Urinary bladder (tissue), 3 donors: ENCODE measurements at regions not wholly inside any gene's neighbourhood (a gene's known extent, or its start where the extent isn't known, plus 50 kb on each side); places are given as distances from the start of the nearest gene placed in this dataset.

Source experiments
- DNase-seq: peaks from one replicate; pipeline ENCODE4 v3.0.0-alpha.2; 2015; ENCODE audit errors: extremely low spot score
- H3K27ac ChIP-seq: one replicate; pipeline ENCODE4 v1.5.1; 2013; ENCODE audit warnings: low read depth, mild to moderate bottlenecking, moderate library complexity
- H3K36me3 ChIP-seq: one replicate; pipeline ENCODE4 v1.6.1; 2013; ENCODE audit warnings: mild to moderate bottlenecking, moderate library complexity; ENCODE audit not compliant: insufficient read depth
- H3K4me1 ChIP-seq: one replicate; pipeline ENCODE4 v1.6.1; 2013; ENCODE audit warnings: mild to moderate bottlenecking, moderate library complexity; ENCODE audit not compliant: insufficient read depth
- H3K4me3 ChIP-seq: one replicate; pipeline ENCODE4 v1.5.1; 2013; ENCODE audit warnings: low read depth, low read length
- WGBS: extraction: QIAGEN DNeasy Blood & Tissue Kit; methylation state at CpG from one replicate; pipeline ENCODE4 v1.1.7; 2013; 5-methylcytosine and 5-hydroxymethylcytosine counted together
- donor health status: healthy with polysubstance abuse.
- donor health status: healthy.

DNA sequence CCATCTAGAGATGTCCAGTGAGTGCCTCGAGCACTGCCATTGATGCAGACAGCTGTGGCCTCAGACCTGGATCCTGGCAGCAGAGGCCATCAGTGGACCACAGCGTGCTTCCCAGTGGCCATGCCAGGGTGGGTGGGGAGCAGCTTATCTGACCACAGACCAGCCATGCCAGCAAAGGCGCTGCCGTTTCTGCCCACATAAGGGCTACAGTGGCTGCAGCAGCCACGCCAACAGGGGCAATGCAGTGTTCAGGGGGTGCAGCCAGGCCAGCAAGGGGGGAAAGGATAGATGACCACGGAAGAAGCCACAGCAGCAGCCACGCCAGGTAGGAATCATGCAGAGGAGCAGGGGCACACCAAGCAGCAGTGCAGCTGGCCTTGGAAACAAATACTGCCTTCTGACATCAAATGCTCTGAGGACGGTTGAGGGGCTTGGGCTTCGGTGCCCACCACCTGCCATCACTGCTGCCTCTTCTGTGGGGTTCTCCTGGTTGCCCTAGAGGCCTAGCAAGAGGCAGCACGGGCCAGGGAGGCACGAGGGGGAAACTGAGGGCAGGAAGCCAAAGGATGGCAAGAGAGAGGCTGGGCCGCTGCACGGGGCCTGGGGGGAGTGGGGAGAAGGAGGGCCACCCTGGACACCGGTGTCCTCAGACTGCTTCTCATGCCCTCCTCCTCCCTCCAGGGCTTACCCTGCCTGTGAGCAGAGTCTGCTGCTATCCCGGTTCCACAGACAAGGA, 94.7 kb upstream of the RUNX3 start:
- Histone ChIP-seq H3K4me3 (no peak overlapping the region), H3K36me3 (no peaks in the 10 kb centered on the region), H3K27ac (no peak overlapping the region), H3K4me1 (no peaks in the 10 kb centered on the region)
- DNase-seq = no peak
- 83% methylated on average over 15 of the region's 15 CpGs for WGBS

DNA sequence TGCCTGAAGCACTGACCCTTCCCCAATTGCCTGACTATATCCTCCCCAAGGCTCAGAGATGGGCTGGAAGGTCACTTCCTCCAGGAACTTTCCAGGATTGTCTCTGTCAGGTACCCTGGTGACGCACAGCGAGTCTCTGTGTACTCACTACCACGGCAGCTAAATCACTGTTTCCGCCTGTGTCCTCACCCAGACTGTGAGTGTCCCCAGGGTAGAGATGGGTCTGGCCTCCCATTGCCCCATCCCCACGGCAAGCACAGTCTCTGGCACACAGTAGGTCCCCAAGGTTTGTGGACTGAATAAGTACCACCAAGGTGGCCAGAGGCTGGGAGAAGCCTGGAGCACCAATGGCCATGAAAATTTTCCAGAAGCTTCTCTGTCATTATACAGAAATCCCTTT, 93.8 kb upstream of the RUNX3 start:
- Histone ChIP-seq H3K4me1 (no peaks in the 10 kb centered on the region), H3K36me3 (no peaks in the 10 kb centered on the region), H3K4me3 (no peak overlapping the region), H3K27ac (no peak overlapping the region)
- WGBS = 92% methylated on average over 5 of the region's 5 CpGs
- DNase-seq = no peak

DNA sequence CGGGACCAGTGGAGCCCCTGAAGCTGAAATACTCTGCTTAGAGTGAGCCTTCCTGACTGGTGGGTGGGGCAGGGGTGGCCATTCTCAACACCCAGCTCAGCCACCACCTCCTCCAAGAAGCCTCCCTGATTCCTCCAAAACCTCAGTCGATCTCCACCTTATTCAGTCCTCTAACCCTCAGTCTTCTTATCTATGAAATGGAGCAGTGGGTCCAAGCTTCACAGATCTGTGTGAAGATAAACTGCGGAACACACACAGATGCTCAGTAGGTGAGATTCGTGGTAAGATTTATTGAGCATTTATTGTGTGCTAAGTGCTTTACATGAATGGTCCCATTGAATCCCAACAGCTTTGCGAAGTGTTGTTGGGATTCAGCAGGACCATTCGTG, 93.1 kb upstream of the RUNX3 start:
- no peaks in the 10 kb centered on the region for H3K4me1 ChIP-seq
- H3K27ac ChIP-seq = no peak overlapping the region
- H3K4me3 ChIP-seq = no peak overlapping the region
- WGBS = 76% methylated on average over 6 of the region's 6 CpGs
- DNase-seq = no peak
- H3K36me3 ChIP-seq = no peaks in the 10 kb centered on the region

DNA sequence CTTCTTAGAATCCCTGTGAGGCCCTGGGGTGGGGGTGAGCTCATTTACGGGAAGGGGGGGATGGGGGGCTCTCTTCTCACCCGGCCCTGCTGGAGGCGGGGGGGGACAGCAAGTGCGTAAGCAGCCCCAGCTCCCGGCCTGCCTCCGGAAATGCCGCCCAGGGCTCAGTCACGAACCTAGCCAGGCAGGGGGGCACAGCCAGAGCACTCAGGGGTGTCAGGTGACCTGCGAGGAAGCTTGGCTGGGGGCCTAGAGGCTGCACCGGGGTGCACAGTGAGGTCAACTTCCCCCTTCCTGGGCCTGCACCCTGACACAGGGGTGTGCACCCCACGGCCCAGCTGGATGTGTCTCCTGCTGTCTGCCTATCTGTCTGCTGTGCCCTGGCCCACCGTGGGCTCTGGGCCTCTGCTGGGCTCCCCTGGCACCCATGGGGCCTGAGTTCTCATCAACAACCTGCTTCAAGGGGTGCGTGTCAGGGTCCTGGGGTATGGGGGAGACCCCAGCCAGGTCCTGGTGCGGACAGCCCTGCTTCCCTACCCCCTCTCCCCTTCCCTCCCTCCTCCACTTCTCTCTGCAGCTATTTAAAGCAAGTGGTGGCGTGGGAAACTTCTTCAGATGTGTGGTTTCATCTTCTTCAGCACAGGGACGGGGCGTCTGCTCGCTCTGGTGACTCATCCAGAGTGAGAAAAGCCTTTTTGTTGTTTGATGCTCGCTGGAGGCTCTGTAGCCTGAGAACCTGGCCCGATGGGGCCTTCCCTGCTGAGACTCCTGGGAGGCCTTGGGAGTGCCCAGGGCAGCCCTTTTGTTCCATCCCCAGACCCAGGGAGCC, 92.5 kb upstream of the RUNX3 start:
- no peak overlapping the region for H3K27ac ChIP-seq
- WGBS = 20% methylated on average over 20 of the region's 20 CpGs

DNA sequence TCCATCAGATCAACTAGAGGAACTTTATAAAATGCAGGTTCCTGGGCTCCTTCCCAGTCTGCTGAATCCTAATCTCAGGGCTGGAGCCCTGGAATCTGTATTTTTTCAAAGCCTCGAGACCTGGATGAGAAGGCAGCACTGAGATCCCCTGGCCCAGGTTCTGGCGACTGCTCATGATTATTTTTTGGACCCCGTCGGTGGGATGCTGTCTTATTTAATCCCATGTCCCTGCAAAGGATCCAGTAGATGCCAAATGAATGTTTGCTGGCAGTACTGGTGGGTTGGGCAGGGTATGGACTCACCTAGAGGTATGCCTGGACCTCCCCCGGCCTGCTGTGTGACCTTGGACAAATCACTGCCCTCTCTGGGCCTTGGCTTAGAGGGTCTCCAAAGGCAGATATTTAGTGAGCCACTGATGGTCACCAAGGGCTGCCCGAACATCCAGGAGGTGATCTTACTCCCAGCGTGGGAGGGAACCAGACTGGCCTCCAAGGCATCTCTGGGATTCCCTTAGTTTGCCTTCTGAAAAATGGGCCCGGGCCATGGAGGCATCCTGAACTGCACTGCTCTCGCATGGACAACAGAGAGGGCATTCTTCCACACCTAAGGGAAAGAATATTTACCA, 91.6 kb upstream of the RUNX3 start:
- H3K27ac ChIP-seq = no peak overlapping the region
- 84% methylated on average over 9 of the region's 9 CpGs for WGBS
- H3K4me3 ChIP-seq = no peak overlapping the region
- H3K36me3 ChIP-seq = no peaks in the 10 kb centered on the region
- DNase-seq = no peak
- no peaks in the 10 kb centered on the region for H3K4me1 ChIP-seq

More for the DNA sequence above, 92.5 kb upstream of the RUNX3 start:
- no peaks in the 10 kb centered on the region for H3K4me1 ChIP-seq
- no peaks in the 10 kb centered on the region for H3K36me3 ChIP-seq
- H3K4me3 ChIP-seq = no peak overlapping the region
- no peak for DNase-seq

DNA sequence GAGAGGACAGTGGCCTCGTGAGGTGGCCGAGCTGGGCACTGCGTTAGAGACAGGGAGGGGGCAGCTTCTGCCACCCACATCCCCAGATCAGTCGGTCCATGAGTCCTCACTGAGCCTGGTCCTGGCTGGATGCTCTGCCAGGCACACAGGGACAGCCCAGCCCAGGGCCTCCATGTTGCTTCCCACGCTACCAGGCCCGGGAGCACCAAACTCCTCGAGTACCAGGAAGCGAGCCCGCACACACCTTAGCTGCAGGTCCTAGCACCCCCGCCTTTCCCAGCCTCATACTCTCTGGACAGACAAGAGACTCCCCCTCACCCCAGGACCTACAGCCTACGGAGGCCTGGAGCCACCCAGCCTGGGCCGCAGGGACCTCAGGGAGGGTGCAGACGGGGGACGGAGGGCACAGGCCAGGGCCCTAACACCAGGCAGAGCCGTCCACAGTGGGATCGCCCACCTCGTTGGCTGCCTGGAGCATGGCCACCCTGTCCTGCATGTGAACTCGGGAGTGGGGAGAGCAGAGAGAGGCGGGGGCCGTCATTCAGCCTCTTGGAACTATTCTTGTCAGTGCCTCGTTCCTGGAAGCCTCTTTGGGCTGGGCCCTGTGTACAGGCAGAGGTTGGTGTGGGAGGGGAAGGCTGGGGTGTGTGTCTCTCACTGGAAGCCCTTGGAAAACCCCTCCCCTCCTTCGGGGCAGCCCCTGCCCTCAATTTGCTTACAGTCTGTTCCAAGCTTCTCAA, 90.9 kb upstream of the RUNX3 start:
- DNase-seq = no peak
- no peak overlapping the region for H3K4me3 ChIP-seq
- H3K4me1 ChIP-seq = no peaks in the 10 kb centered on the region
- WGBS = 82% methylated on average over 22 of the region's 22 CpGs
- H3K27ac ChIP-seq = no peak overlapping the region
- no peaks in the 10 kb centered on the region for H3K36me3 ChIP-seq

DNA sequence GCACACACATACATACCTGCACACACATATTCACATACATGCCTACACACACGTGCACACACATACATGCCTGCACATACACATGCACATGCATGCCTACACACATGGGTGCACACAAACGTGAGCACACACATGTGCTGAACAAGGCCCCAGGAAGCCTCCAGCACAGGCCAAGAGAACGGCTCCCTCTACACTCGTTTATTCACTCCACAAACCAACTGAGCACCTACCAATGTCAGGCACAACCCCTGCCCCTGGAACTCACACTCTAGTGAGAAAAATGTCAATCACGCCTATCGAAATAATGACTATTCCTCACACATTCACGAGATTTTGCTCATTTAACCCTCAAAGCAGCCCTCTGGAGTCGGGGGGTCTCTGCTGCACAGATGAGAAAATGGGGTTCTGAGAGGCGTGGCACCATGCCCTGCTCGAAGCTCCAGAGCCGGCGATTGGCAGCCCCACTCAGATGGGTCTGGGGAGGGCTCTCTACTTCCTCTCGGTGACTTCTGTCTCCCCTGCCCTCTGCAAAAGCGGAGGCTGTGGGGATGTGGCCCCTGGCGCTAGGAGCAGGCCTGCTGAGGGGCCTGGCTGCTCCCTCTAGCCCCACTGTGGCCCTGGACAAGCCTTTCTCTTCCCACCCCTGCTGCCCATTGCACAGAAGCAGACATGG, 90.2 kb upstream of the RUNX3 start:
- no peak overlapping the region for H3K27ac ChIP-seq
- 82% methylated on average over 15 of the region's 15 CpGs for WGBS
- H3K4me3 ChIP-seq = no peak overlapping the region
- H3K4me1 ChIP-seq = no peaks in the 10 kb centered on the region
- no peak for DNase-seq
- H3K36me3 ChIP-seq = no peaks in the 10 kb centered on the region

DNA sequence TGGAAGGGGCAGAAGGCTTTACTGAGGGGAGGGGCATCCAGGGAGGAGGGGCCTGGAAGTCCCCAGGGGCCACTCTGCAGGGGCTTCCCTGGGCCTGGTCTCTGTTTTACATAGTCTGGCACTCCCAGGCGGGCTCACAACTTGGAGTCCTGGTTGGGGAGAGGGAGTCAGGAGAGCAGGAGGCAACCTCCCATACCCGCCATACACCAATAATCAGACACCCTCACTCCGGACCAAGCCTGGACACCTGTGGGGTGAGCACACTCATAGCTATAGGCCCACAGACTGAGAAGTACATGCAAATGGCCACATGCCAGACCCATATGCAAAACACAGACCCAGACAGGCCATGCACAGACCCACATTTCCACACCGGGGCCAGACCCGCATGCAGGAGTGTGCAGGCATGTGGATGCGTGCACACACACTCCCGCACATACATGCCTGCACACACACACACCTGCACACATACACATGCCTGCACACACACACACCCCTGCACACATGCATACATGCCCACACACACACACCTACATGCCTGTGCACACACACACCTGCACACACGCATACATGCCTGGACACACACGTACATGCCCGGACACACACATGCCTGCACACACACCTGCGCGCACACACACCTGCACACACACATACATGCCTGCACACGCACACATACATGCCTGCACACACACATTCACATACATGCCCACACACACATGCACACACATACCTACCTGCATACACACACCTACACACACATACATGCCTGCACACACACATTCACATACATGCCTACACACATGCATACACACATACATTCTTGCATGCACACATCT, 89.5 kb upstream of the RUNX3 start:
- Histone ChIP-seq H3K4me1 (no peaks in the 10 kb centered on the region), H3K27ac (no peak overlapping the region), H3K36me3 (no peaks in the 10 kb centered on the region), H3K4me3 (no peak overlapping the region)
- WGBS = 84% methylated on average over 13 of the region's 13 CpGs
- DNase-seq = no peak

DNA sequence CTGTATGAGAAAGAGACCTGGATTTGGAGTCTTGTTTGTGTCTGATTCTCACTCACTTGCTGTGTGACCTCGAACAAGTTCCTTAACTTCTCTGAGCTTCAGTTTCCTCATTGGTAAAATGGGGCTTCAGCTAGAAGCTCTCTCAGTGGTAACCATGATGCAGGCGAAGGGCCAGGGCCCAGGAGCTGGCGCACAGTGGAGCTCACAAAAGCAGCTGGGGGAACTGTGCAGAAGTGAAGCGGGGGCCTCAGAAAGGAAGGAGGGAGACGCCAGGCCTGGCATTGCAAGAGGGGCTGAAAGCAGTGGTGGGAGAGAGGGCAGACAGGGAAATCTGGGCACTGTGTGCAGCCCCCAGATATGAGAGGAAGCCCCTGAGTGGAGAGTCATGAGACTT, 88.9 kb upstream of the RUNX3 start:
- Histone ChIP-seq H3K27ac (no peak overlapping the region), H3K36me3 (no peaks in the 10 kb centered on the region), H3K4me3 (no peak overlapping the region), H3K4me1 (no peaks in the 10 kb centered on the region)
- no peak for DNase-seq
- WGBS = 89% methylated on average over 5 of the region's 5 CpGs

DNA sequence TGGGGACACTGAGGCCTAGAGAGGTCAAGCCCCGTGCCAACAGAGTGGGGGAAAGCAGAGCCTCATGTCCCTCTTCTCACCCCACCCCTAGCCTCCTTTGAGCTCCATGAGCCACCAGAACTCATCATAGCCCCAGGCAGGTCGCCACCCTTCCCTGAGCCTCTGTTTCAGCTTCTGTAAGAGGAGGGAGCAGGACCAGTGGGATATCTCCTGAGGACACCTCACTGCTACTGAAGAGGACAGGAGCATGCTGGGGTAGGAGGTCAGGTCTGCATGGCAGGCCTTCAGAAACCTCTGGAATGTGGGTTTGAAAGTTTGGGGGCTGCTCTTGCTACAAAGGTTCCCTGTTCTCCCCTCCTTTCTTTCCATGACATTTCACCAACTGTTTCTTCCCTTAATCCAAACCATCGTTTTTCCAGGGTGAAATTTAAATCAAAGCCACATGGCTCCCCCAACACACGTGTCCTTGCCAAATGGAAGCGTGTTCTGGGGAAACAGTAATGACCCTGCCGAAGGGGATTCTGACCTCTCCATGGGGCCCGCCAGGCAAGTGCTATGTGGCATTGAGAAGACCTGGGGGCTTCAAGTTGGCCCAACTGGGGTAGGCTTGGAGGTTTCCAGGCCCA, 88.1 kb upstream of the RUNX3 start:
- Histone ChIP-seq H3K27ac (no peak overlapping the region), H3K36me3 (no peaks in the 10 kb centered on the region), H3K4me3 (no peak overlapping the region), H3K4me1 (no peaks in the 10 kb centered on the region)
- WGBS = 72% methylated on average over 7 of the region's 7 CpGs
- DNase-seq = no peak

DNA sequence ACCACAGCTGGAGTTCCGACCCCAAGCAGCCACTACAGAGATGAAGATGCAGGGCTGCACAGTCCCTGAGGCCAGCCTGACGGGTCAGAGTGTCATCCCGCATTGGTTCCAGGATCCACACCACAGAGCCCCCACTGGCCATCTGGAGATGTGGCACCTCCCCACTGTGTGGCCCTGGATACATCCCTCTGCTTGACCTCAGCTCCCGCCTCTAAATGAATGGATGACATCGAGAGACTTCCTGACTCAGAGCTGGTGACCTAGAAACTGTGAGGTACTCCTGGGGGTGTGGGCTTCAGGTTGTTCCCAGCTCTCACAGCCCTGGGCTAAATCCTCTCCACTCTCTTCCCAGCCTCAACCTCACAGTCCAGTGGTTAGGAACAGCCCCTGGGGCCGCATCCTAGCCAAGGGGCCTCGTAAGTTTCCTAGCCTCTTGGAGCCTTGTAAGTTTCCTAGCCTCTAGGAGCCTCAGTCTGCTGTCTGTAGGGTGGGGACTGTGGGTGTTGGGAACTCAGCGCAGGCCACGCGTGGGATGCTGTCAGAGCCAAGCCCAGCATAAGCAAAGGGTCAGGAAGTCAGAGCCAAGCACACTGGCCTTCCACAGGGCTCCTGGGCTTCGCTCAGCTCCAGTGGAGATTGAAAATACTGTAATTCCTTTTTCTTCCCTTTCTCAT, 87.5 kb upstream of the RUNX3 start:
- no peak overlapping the region for H3K27ac ChIP-seq
- WGBS = 74% methylated on average over 11 of the region's 11 CpGs

More for the DNA sequence above, 87.5 kb upstream of the RUNX3 start:
- Histone ChIP-seq H3K36me3 (no peaks in the 10 kb centered on the region), H3K4me1 (no peaks in the 10 kb centered on the region), H3K4me3 (no peak overlapping the region)
- no peak for DNase-seq
